Activated CD8-positive, alpha-beta T cell treated with anti-CD3 and anti-CD28 coated beads for 36 hours (primary cell): ENCODE measurements at regions not wholly inside any gene's neighbourhood (a gene's known extent, or its start where the extent isn't known, plus 50 kb on each side); places are given as distances from the start of the nearest gene placed in this dataset.

Experiments used
- ATAC-seq: fragments of 200-7000 bp; cut with Tn5 transposase; one replicate; pipeline ENCODE4 v1.10.0; 2021; ENCODE audit warnings: mild to moderate bottlenecking, moderate library complexity
- CTCF ChIA-PET: fragments of 350-600 bp; sonication (Branson Sonifier 250); formaldehyde crosslinking; loops from one replicate; lab custom pipeline; 2021; ENCODE audit warnings: antibody characterized with exemption; lab: Charles Lee
- POLR2A ChIA-PET: fragments of 350-600 bp; sonication (Branson Sonifier 250); formaldehyde crosslinking; loops from one replicate; lab custom pipeline; 2021; ENCODE audit warnings: antibody characterized with exemption; lab: Charles Lee
- DNase-seq: peaks from one replicate; pipeline ENCODE4 v3.0.0-alpha.2; 2020
- H3K27ac Mint-ChIP-seq: one replicate; pipeline ENCODE4 v1.8.0; 2021; ENCODE audit warnings: mild to moderate bottlenecking, mixed read lengths
- H3K27me3 Mint-ChIP-seq: one replicate; pipeline ENCODE4 v1.8.0; 2021; ENCODE audit warnings: mixed read lengths
- H3K36me3 Mint-ChIP-seq: one replicate; pipeline ENCODE4 v1.8.0; 2021; ENCODE audit warnings: low read depth, mixed read lengths
- H3K4me1 Mint-ChIP-seq: one replicate; pipeline ENCODE4 v1.8.0; 2021; ENCODE audit warnings: low read depth, mixed read lengths
- H3K4me3 Mint-ChIP-seq: one replicate; pipeline ENCODE4 v1.8.0; 2021; ENCODE audit warnings: mild to moderate bottlenecking, moderate library complexity, mixed read lengths
- H3K9me3 Mint-ChIP-seq: one replicate; pipeline ENCODE4 v1.8.0; 2021; ENCODE audit warnings: mixed read lengths
- intact Hi-C: fragments of 100-400 bp; cut with micrococcal nuclease; formaldehyde crosslinking; loops from one replicate; pipeline ENCODE4 v1.10.0; 2022
- TF ChIP-seq, protein P1 (sequence below): fragments of 200-600 bp; IDR thresholded peaks from one replicate; pipeline ENCODE4 v1.8.0; 2022; ENCODE audit warnings: antibody characterized with exemption, mild to moderate bottlenecking

DNA sequence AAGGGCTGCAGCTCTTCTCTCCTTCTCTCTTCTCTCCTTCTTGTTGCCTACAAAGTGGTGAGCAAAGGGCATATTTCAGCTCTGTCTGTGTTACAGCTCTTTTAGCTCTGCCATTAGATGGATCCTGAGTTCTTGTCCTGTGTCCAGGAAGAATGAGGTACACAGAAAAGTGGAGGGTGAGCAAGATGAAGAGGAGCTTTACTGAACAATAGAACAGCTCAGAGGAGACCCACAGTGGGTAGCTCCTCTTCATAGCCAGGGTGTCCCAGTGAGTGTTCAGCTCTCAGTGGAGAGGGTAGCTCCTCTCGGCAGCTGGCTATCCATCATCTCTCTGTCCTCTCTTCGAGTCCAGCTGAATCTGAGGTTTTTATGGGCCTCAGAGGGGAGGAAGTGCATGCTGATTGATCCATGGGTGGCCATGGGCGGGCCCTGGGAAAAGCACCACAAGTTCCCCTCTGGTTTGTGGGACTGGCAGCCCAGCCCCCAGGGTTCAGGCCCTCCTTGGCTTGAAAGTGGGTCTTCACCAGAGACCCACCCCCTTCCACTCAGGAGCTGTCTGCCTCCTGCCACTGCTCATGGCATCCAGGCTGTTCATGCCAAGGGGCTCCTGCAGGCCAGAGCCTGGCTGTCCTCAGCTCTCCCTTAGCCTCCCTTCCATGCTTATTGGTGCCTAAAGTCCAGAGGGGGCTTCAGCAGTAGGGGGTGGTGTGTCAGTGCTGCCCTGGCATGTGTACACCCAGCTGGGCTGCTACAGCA lies 109.1 kb upstream of the FAM180A start:
- H3K9me3 Mint-ChIP-seq: no peaks in the 10 kb centered on the region
- no peaks in the 10 kb centered on the region for H3K36me3 Mint-ChIP-seq
- ChIA-PET POLR2A (no interaction called here), CTCF (interaction anchor here (0.6 to 1.0 kb wide), 2 partner anchors 49 to 582 kb away, joined by 3 read pairs; no protein-coding TSS in a partner anchor)
- no peaks in the 10 kb centered on the region for H3K4me1 Mint-ChIP-seq
- TF ChIP-seq, protein P1, sequence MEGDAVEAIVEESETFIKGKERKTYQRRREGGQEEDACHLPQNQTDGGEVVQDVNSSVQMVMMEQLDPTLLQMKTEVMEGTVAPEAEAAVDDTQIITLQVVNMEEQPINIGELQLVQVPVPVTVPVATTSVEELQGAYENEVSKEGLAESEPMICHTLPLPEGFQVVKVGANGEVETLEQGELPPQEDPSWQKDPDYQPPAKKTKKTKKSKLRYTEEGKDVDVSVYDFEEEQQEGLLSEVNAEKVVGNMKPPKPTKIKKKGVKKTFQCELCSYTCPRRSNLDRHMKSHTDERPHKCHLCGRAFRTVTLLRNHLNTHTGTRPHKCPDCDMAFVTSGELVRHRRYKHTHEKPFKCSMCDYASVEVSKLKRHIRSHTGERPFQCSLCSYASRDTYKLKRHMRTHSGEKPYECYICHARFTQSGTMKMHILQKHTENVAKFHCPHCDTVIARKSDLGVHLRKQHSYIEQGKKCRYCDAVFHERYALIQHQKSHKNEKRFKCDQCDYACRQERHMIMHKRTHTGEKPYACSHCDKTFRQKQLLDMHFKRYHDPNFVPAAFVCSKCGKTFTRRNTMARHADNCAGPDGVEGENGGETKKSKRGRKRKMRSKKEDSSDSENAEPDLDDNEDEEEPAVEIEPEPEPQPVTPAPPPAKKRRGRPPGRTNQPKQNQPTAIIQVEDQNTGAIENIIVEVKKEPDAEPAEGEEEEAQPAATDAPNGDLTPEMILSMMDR: no peak
- intact Hi-C loops: no loop called here
- H3K27me3 Mint-ChIP-seq: peaks cover 5% of the 10 kb centered on the region
- no peak overlapping the region for H3K4me3 Mint-ChIP-seq
- DNase-seq (no peak), ATAC-seq (no peak)
- no peak overlapping the region for H3K27ac Mint-ChIP-seq

DNA sequence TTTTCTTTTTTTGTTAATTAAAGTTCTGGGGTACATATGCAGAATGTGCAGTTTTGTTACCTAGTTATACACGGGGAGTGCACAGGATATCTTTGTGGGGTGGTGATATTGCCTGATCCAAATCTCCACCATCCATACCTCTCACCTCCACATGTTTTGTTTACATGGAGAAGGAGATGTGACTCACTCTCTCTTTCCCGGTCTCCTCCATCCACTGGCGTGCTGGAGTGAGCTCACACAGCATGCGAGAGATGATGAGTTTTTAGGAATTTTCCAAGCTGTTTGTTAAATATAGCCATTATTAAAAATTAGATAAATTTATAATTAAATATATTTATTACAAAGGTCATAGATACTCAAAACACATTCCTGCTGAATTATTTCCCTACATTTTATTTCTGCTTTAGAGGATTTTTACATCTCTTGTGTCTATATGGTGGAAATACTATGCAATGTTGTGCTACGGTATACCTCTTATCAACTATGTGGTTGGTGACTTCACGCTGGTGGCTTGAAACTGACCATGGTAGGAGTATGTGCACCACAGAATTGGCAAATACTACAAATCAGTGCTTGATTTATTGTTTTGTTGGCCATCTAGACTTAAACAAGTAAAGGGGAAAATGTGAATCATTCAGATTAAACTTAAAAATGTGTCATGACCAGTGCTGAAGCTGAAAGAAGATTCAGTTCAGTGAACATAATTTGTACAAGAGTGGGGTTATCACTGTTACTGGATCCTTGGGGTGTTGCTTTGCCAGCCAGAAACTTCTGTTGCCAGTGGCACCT lies 107.9 kb upstream of the FAM180A start:
- H3K4me1 Mint-ChIP-seq: no peaks in the 10 kb centered on the region
- H3K27me3 Mint-ChIP-seq: peaks cover 5% of the 10 kb centered on the region
- H3K9me3 Mint-ChIP-seq: peaks cover 2% of the 10 kb centered on the region
- TF ChIP-seq, protein P1: no peak
- no peak overlapping the region for H3K27ac Mint-ChIP-seq
- H3K36me3 Mint-ChIP-seq: no peaks in the 10 kb centered on the region
- DNase-seq (no peak), ATAC-seq (no peak)
- ChIA-PET CTCF (interaction anchor here (0.6 kb wide), 1 partner anchor 581 kb away, joined by 3 read pairs; no protein-coding TSS in a partner anchor), POLR2A (no interaction called here)
- intact Hi-C loops: no loop called here
- no peak overlapping the region for H3K4me3 Mint-ChIP-seq

DNA sequence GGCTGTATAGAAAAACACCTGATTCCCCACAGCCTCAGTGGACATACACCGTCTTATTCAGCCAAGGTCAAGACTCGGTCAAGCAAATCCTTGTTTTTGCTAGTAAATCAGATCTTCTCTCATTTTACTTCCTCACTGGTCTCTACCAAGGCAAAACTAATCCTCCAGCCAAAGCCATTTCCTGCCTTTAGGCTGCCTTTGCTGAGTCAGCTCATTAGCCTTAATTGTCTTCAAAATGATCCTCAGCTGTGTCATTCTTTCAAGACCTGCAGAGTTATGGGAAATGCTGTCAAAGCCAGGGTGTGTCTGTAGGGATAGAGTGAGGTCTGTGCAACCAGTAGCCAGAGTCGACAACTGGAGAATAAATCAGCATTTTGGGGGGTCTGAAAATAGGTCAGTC lies 107.2 kb upstream of the FAM180A start:
- POLR2A ChIA-PET: no interaction called here
- Mint-ChIP-seq H3K27me3 (peaks cover 5% of the 10 kb centered on the region), H3K4me1 (no peaks in the 10 kb centered on the region), H3K4me3 (no peak overlapping the region), H3K9me3 (peaks cover 2% of the 10 kb centered on the region), H3K36me3 (no peaks in the 10 kb centered on the region), H3K27ac (no peak overlapping the region)
- DNase-seq (no peak), ATAC-seq (no peak)
- CTCF ChIA-PET: no interaction called here
- TF ChIP-seq, protein P1: no peak
- intact Hi-C loops: no loop called here

DNA sequence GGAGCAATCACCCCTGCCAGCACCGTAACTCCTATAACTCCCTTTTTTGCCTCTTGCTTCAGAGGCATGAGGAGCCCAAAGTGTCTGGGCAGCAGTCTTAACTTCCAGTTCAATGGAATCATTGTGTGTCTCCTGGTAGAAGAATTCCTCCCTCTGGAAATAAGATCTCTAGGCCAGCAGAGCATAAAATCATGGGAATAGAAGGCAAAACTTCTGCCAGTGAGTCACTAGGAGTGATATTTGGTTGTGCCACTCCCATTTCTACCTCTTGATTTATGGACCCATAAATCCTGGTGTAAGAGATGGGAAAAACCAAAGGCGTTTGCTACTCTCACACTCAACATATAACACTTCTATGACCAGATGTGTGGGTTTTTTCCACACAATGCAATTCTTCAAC lies 104.9 kb upstream of the FAM180A start:
- H3K4me3 Mint-ChIP-seq: no peak overlapping the region
- no peaks in the 10 kb centered on the region for H3K36me3 Mint-ChIP-seq

More for the DNA sequence above, 104.9 kb upstream of the FAM180A start:
- POLR2A ChIA-PET: no interaction called here
- CTCF ChIA-PET: no interaction called here
- DNase-seq (no peak), ATAC-seq (no peak)
- TF ChIP-seq, protein P1: no peak
- no peaks in the 10 kb centered on the region for H3K4me1 Mint-ChIP-seq
- intact Hi-C loops: no loop called here
- H3K27ac Mint-ChIP-seq: no peak overlapping the region
- peaks cover 2% of the 10 kb centered on the region for H3K9me3 Mint-ChIP-seq
- peaks cover 5% of the 10 kb centered on the region for H3K27me3 Mint-ChIP-seq
